MM.1S (cell line): ENCODE measurements at regions not wholly inside any gene's neighbourhood (a gene's known extent, or its start where the extent isn't known, plus 50 kb on each side); places are given as distances from the start of the nearest gene placed in this dataset.
"Not testable (repeated sequence)": the region's sequence is repeated elsewhere in the genome, so short reads cannot be mapped to it uniquely, and the experiment has no call there.

ENCODE experiments used
- DNase-seq: peaks from one replicate; pipeline ENCODE4 v3.0.0-alpha.2; 2015
- H2AFZ ChIP-seq: fragments of 300-600 bp; sonication (generic); 2 replicates; pipeline ENCODE4 v1.6.0; 2016; ENCODE audit warnings: antibody characterized with exemption, low read length
- H3F3A ChIP-seq: fragments of 300-600 bp; sonication (generic); 2 replicates; pipeline ENCODE4 v1.6.1; 2016; ENCODE audit warnings: mild to moderate bottlenecking, antibody characterized with exemption, low read length, moderate library complexity, mixed read lengths; ENCODE audit not compliant: insufficient read depth
- H3K27ac ChIP-seq: fragments of 300-600 bp; sonication (generic); 2 replicates; pipeline ENCODE4 v1.5.1; 2016; ENCODE audit warnings: mild to moderate bottlenecking, low read length
- H3K27me3 ChIP-seq: fragments of 300-600 bp; sonication (generic); replicated peaks from 2 replicates; pipeline ENCODE4 v1.6.0; 2016; ENCODE audit warnings: low read length; ENCODE audit not compliant: insufficient read depth
- H3K36me3 ChIP-seq: fragments of 300-600 bp; sonication (generic); replicated peaks from 2 replicates; pipeline ENCODE4 v1.6.1; 2016; ENCODE audit warnings: mild to moderate bottlenecking, low read length, mixed read lengths; ENCODE audit not compliant: insufficient read depth
- H3K4me1 ChIP-seq: fragments of 300-600 bp; sonication (generic); 2 replicates; pipeline ENCODE4 v1.6.1; 2016; ENCODE audit warnings: low read length, mixed read lengths
- H3K4me2 ChIP-seq: fragments of 300-600 bp; sonication (generic); 2 replicates; pipeline ENCODE4 v1.6.0; 2016; ENCODE audit warnings: low read depth, low read length
- H3K4me3 ChIP-seq: fragments of 300-600 bp; sonication (generic); 2 replicates; pipeline ENCODE4 v1.5.1; 2016; ENCODE audit warnings: low read length, mixed read lengths
- H3K79me2 ChIP-seq: fragments of 300-600 bp; sonication (generic); 2 replicates; pipeline ENCODE4 v1.6.1; 2016; ENCODE audit warnings: mixed run types, low read length, mixed read lengths
- H3K9ac ChIP-seq: fragments of 300-600 bp; sonication (generic); 2 replicates; pipeline ENCODE4 v1.6.1; 2016; ENCODE audit warnings: low read length, mixed read lengths
- H3K9me2 ChIP-seq: fragments of 300-600 bp; sonication (generic); replicated peaks from 2 replicates; pipeline ENCODE4 v1.6.1; 2016; ENCODE audit warnings: mild to moderate bottlenecking, low read length, mixed read lengths; ENCODE audit not compliant: insufficient read depth
- H3K9me3 ChIP-seq: fragments of 300-600 bp; sonication (generic); replicated peaks from 2 replicates; pipeline ENCODE4 v1.6.1; 2016; ENCODE audit warnings: mild to moderate bottlenecking, low read length, mixed read lengths; ENCODE audit not compliant: insufficient read depth
- H4K20me1 ChIP-seq: fragments of 300-600 bp; sonication (generic); 2 replicates; pipeline ENCODE4 v1.6.1; 2016; ENCODE audit warnings: mild to moderate bottlenecking, low read length, moderate library complexity, mixed read lengths; ENCODE audit not compliant: insufficient read depth
- CTCF ChIP-seq: fragments of 300-600 bp; sonication (generic); IDR thresholded peaks from 2 replicates; pipeline ENCODE4 v1.5.1; 2016; ENCODE audit warnings: antibody characterized with exemption, low read length, mixed read lengths
- EZH2 ChIP-seq: fragments of 300-600 bp; sonication (generic); optimal IDR thresholded peaks from 2 replicates; pipeline ENCODE3; 2017; ENCODE audit warnings: low read depth, mild to moderate bottlenecking, antibody characterized with exemption, low read length, mixed read lengths
- EZH2phosphoT487 ChIP-seq: fragments of 300-600 bp; sonication (generic); IDR thresholded peaks from 2 replicates; pipeline ENCODE4 v1.6.1; 2018; ENCODE audit warnings: antibody characterized with exemption, low read length

DNA sequence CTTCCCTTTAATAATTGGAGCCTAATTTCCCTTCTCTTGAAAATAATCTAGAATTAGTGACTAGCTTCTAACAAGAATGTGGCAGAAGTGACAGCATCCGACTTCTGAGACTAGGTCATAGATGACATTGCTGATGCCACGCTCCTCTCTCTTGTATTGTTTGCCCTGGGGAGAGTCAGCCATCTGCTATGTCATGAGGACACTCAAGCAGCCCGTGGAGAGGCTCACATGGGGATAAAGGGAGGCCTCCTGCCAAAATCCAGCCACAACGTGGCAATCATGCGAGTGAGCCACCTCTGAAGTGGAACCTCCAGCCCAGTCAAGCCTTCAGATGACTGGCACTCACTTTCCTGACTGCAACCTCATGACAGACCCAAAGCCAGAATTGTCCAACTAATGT is 54.2 kb upstream of the LRRK2 start:
- H3K27me3 ChIP-seq = peaks cover 81% of the 10 kb centered on the region
- DNase-seq = no peak
- no peaks in the 10 kb centered on the region for H3K79me2 ChIP-seq
- no peak for TF ChIP-seq EZH2
- no peak for TF ChIP-seq CTCF
- TF ChIP-seq EZH2phosphoT487 = no peak
- H4K20me1 ChIP-seq = peaks cover 3% of the 10 kb centered on the region; the same call in 1 of the 2 replicates
- no peak overlapping the region for H2AFZ ChIP-seq
- no peaks in the 10 kb centered on the region for H3K36me3 ChIP-seq
- no peaks in the 10 kb centered on the region for H3K9me2 ChIP-seq
- H3K9me3 ChIP-seq = no peaks in the 10 kb centered on the region
- no peak overlapping the region for H3K9ac ChIP-seq
- H3K4me2 ChIP-seq = no peak overlapping the region
- peaks cover 12% of the 10 kb centered on the region for H3K4me1 ChIP-seq
- H3F3A ChIP-seq = peaks cover 7% of the 10 kb centered on the region; the same call in 1 of the 2 replicates
- no peak overlapping the region for H3K27ac ChIP-seq
- H3K4me3 ChIP-seq = no peak overlapping the region

DNA sequence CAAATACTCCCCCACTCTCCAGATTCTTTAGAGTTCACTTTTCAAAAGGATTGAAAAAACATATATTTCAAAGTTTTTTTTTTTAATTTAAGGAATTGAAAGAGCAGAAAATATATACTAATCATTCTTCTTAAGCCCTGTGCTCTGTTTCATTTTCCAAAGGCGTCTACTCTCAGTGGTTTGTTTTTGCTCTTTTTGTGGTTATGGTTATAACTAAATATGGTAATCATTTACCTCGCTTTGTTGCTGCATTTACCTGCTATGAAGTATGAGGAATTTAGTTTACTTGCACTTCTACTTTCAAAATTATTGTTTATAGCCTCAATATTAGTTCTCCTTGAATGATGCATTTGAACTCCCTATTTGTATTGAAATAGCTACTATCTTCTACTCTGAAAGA is 55.9 kb upstream of the LRRK2 start:
- Histone ChIP-seq H3K9me2 (no peaks in the 10 kb centered on the region), H2AFZ (no peak overlapping the region), H3K9ac (no peak overlapping the region), H3K36me3 (no peaks in the 10 kb centered on the region), H3K9me3 (no peaks in the 10 kb centered on the region), H3K79me2 (no peaks in the 10 kb centered on the region), H3K4me1 (peaks cover 12% of the 10 kb centered on the region), H3K27me3 (peaks cover 80% of the 10 kb centered on the region), H3K27ac (no peak overlapping the region), H3F3A (peaks cover 7% of the 10 kb centered on the region; the same call in 1 of the 2 replicates), H3K4me3 (peak overlapping the region; percentile 33), H3K4me2 (peak overlapping the region; percentile 73; the same call in 1 of the 2 replicates), H4K20me1 (peaks cover 3% of the 10 kb centered on the region; the same call in 1 of the 2 replicates)
- TF ChIP-seq EZH2 (no peak), EZH2phosphoT487 (peak; percentile 82; the same call in 1 of the 2 replicates)
- peak; percentile 85 for DNase-seq

DNA sequence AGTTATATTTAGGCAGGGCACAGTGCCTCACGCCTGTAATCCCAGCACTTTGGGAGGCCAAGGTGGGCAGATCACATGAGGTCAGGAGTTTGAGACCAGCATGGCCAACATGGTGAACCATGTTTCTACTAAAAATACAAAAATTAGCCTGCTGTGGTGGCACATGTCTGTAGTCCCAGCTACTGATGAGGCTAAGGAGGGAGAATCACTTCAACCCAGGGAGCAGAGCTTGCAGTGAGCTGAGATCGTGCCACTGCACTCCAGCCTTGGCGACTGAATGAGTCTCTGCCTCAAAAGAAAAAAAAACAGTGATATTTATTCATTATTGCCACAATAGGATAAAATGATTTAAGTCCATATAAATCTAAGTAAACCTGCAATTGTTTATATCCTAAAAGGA is 56.4 kb upstream of the LRRK2 start:
- H3K79me2 ChIP-seq, DNase-seq, H4K20me1 ChIP-seq, H3F3A ChIP-seq, H2AFZ ChIP-seq, H3K9me3 ChIP-seq, H3K9me2 ChIP-seq, H3K36me3 ChIP-seq, H3K27ac ChIP-seq, H3K9ac ChIP-seq: not testable (repeated sequence)
- Histone ChIP-seq H3K4me1 (peaks cover 12% of the 10 kb centered on the region), H3K4me2 (peak overlapping the region; percentile 73), H3K27me3 (peaks cover 76% of the 10 kb centered on the region), H3K4me3 (peak overlapping the region; percentile 33)

GRCh38 chr12:40168001-40168400 is 56.8 kb upstream of the LRRK2 start:
- Histone ChIP-seq H3K9me3 (no peaks in the 10 kb centered on the region), H3K9ac (no peak overlapping the region), H3K9me2 (no peaks in the 10 kb centered on the region), H3K36me3 (no peaks in the 10 kb centered on the region), H3K27ac (no peak overlapping the region), H4K20me1 (peaks cover 3% of the 10 kb centered on the region; the same call in 1 of the 2 replicates), H2AFZ (no peak overlapping the region), H3F3A (peaks cover 7% of the 10 kb centered on the region; the same call in 1 of the 2 replicates), H3K27me3 (peaks cover 75% of the 10 kb centered on the region), H3K4me1 (peaks cover 12% of the 10 kb centered on the region), H3K4me2 (peak overlapping the region; percentile 73), H3K79me2 (no peaks in the 10 kb centered on the region), H3K4me3 (no peak overlapping the region)
- TF ChIP-seq EZH2 = no peak
- TF ChIP-seq CTCF = no peak
- TF ChIP-seq EZH2phosphoT487 = no peak
- DNase-seq = no peak
